ENCODE measurements at regions not wholly inside any gene's neighbourhood (a gene's known extent, or its start where the extent isn't known, plus 50 kb on each side); places are given as distances from the start of the nearest gene placed in this dataset.

- DNase-seq = no peak
Measured at GRCh38 chr6:4313044-4313686, 177.8 kb upstream of the ECI2 start.

GRCh38 chr6:4311976-4312860 lies 176.8 kb upstream of the ECI2 start:
- no peak for DNase-seq

GRCh38 chr6:4309540-4309939 lies 174.2 kb upstream of the ECI2 start:
- DNase-seq = no peak

- no peak for DNase-seq
Measured at GRCh38 chr6:4308364-4308763, 173.0 kb upstream of the ECI2 start.

- DNase-seq = no peak
Measured at GRCh38 chr6:4304927-4305455, 169.6 kb upstream of the ECI2 start.

GRCh38 chr6:4303638-4304037 lies 168.3 kb upstream of the ECI2 start:
- DNase-seq = no peak

GRCh38 chr6:4302524-4302923 lies 167.1 kb upstream of the ECI2 start:
- no peak for DNase-seq

- DNase-seq = no peak
Measured at GRCh38 chr6:4301871-4302270, 166.5 kb upstream of the ECI2 start.

GRCh38 chr6:4300917-4301316 lies 165.5 kb upstream of the ECI2 start:
- no peak for DNase-seq

- no peak for DNase-seq
Measured at GRCh38 chr6:4299476-4299875, 164.1 kb upstream of the ECI2 start.

GRCh38 chr6:4297348-4297747 lies 162.0 kb upstream of the ECI2 start:
- DNase-seq = no peak

- DNase-seq = no peak
Measured at GRCh38 chr6:4296552-4296951, 161.2 kb upstream of the ECI2 start.

GRCh38 chr6:4295783-4296155 lies 160.4 kb upstream of the ECI2 start:
- DNase-seq = no peak

- DNase-seq = no peak
Measured at GRCh38 chr6:4295058-4295782, 159.8 kb upstream of the ECI2 start.

GRCh38 chr6:4294636-4295035 lies 159.3 kb upstream of the ECI2 start:
- no peak for DNase-seq

- DNase-seq = no peak
Measured at GRCh38 chr6:4291453-4292403, 156.4 kb upstream of the ECI2 start.

- no peak for DNase-seq
Measured at GRCh38 chr6:4289770-4290320, 154.5 kb upstream of the ECI2 start.

GRCh38 chr6:4287811-4288244 lies 152.5 kb upstream of the ECI2 start:
- no peak for DNase-seq

- DNase-seq = no peak
Measured at GRCh38 chr6:4287372-4287771, 152.0 kb upstream of the ECI2 start.

GRCh38 chr6:4282926-4283325 lies 147.6 kb upstream of the ECI2 start:
- DNase-seq = no peak

- DNase-seq = no peak
Measured at GRCh38 chr6:4281341-4282293, 146.2 kb upstream of the ECI2 start.

All from GF-D8 (cell line).